Uterus (tissue), 3 donors: ENCODE measurements at regions not wholly inside any gene's neighbourhood (a gene's known extent, or its start where the extent isn't known, plus 50 kb on each side); places are given as distances from the start of the nearest gene placed in this dataset.
A peak's percentile ranks its signal among the peaks of the same experiment; 100 is the strongest.

ENCODE experiments used
- DNase-seq, 2 donors: peaks; one replicate each; pipeline ENCODE4 v3.0.0-alpha.2; 2019 to 2020
- H3K27ac ChIP-seq, 2 donors: fragments of 200-600 bp; sonication (generic); 1 replicate in 1 of 2; 2 replicates in 1 of 2; pipeline ENCODE4 v1.5.1; 2016 to 2018
- H3K27me3 ChIP-seq, 2 donors: fragments of 200-600 bp; sonication (generic); one replicate each; pipeline ENCODE4 v1.5.1; 2018 to 2019; ENCODE audit warnings: control low read depth in 1 of 2
- H3K36me3 ChIP-seq, 2 donors: fragments of 200-600 bp; sonication (generic); one replicate each; pipeline ENCODE4 v1.5.1; 2019; ENCODE audit warnings: control low read depth in 1 of 2
- H3K4me1 ChIP-seq, 2 donors: fragments of 200-600 bp; sonication (generic); one replicate each; pipeline ENCODE4 v1.5.1; 2018 to 2019; ENCODE audit warnings: control low read depth in 1 of 2
- H3K4me3 ChIP-seq, 2 donors: fragments of 200-600 bp; sonication (generic); 1 replicate in 1 of 2; 2 replicates in 1 of 2; pipeline ENCODE4 v1.5.1; 2018 to 2019; ENCODE audit warnings: mild to moderate bottlenecking in 1 of 2
- H3K9me3 ChIP-seq, 2 donors: fragments of 200-600 bp; sonication (generic); one replicate each; pipeline ENCODE4 v1.5.1; 2019; ENCODE audit warnings: control low read depth in 1 of 2
- CTCF ChIP-seq, 4 experiments: fragments of 200-600 bp in 2 of 4; fragments of 450-650 bp in 2 of 4; sonication (generic) in 2 of 4; IDR thresholded peaks; one replicate each; pipeline ENCODE4 v1.5.1; 2016 to 2019; ENCODE audit warnings: antibody characterized with exemption in 4 of 4, mild to moderate bottlenecking in 2 of 4, moderate library complexity in 1 of 4
- POLR2A ChIP-seq, 2 donors: fragments of 450-650 bp; IDR thresholded peaks; one replicate each; pipeline ENCODE4 v1.6.1; 2016; ENCODE audit warnings: antibody characterized with exemption in 2 of 2, mild to moderate bottlenecking in 1 of 2, moderate library complexity in 1 of 2
- intact Hi-C: fragments of 100-400 bp; cut with DNase I; formaldehyde crosslinking; loops from one replicate; pipeline ENCODE4 v1.15.1; 2023; ENCODE audit warnings: low total_unique reads
- donor health status: DM: yes; HTN: yes; CAD: no.

GRCh38 chr17:68753985-68754769, 153.0 kb upstream of the FAM20A start:
- Histone ChIP-seq H3K27ac (no peak overlapping the region), H3K9me3 (no peaks in the 10 kb centered on the region), H3K36me3 (no peaks in the 10 kb centered on the region), H3K4me3 (no peak overlapping the region), H3K27me3 (no peaks in the 10 kb centered on the region), H3K4me1 (peaks cover 0 to 3% of the 10 kb centered on the region in 2 donors)
- intact Hi-C loops, result loop anchor here (10.0 kb wide), 1 partner anchor 209 kb away; no protein-coding TSS in a partner anchor
- DNase-seq, result no peak
- TF ChIP-seq CTCF (IDR thresholded peaks at IDR 0.05) (no peak), POLR2A (IDR thresholded peaks at IDR 0.05) (no peak)

- no peak for DNase-seq
- TF ChIP-seq POLR2A (IDR thresholded peaks at IDR 0.05) (no peak), CTCF (IDR thresholded peaks at IDR 0.05) (no peak)
- H3K36me3 ChIP-seq, result no peaks in the 10 kb centered on the region
- H3K27me3 ChIP-seq, result no peaks in the 10 kb centered on the region
- H3K9me3 ChIP-seq, result peaks cover 0 to 5% of the 10 kb centered on the region in 2 donors
- H3K4me3 ChIP-seq, result no peak overlapping the region
- intact Hi-C loops, result loop anchor here (10.0 kb wide), 1 partner anchor 205 kb away; no protein-coding TSS in a partner anchor
- H3K4me1 ChIP-seq, result no peaks in the 10 kb centered on the region
- H3K27ac ChIP-seq, result peak overlapping the region; percentile 31 to 33
These were observed 149.0 kb upstream of the FAM20A start for GRCh38 chr17:68750208-68750562.

DNA sequence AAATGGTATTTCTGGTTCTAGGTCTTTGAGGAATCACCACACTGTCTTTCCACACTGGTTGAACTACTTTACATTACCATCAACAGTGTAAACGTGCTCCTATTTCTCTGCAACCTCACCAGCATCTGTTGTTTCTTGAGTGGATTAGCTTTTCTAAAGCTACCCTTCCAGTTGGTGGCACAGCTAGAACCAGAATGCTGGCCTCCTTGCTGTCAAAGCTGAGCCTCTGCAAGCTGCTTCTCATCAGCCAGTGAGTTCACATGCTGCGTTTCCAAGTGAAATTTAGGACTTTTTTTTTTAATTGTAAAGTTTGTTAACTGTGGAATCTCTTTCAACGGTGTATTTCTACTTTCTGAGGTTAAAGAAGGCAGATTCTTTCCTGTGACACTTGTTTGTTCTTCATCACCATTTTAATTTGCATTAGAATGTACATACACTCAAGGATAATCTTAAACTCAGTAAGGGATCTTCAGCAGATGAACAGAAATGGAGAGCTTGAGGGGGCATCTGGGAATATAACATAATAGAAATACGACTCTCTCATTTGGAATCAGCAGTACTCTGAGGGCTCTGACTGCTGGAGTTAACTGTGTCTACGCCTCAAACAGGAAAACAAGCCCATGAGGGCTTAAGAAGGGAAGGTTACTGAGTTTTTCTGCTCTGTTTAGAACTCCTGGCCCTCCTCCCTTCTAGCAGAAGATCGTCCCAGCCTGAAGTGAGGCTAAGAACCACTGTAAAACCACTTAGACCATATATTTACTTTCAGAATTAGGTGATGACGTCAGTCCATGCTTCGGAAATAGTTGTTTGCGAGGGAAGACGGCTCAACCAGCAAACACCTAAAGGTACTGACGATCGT, 148.4 kb upstream of the FAM20A start:
- no peak for DNase-seq
- Histone ChIP-seq H3K27me3 (no peaks in the 10 kb centered on the region), H3K4me3 (no peak overlapping the region), H3K4me1 (no peaks in the 10 kb centered on the region), H3K27ac (peak overlapping the region; percentile 31 to 33), H3K36me3 (no peaks in the 10 kb centered on the region), H3K9me3 (peaks cover 0 to 11% of the 10 kb centered on the region in 2 donors)
- TF ChIP-seq CTCF (IDR thresholded peaks at IDR 0.05), result no peak
- TF ChIP-seq POLR2A (IDR thresholded peaks at IDR 0.05), result no peak
- intact Hi-C loops, result loop anchor here (10.0 kb wide), 1 partner anchor 205 kb away; no protein-coding TSS in a partner anchor

DNA sequence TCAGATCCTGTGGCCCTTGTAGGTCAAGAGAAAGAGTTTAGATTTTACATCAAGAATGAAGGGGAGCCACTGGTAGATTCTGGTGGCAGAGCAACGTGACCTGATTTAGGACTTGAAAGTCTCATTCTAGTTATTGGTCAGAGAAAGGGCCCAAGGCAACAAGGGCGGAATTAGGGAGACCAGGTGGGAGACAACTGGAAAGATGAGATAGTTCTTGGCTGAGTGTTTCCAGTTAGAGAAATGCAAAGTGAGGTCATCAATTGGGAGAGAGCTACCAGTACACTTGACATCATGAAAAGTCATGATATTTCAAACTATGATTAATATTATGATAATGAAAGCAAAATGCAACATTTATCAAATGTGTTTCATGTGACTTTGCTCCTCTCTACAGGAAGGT, 147.2 kb upstream of the FAM20A start:
- H3K9me3 ChIP-seq, result peaks cover 0 to 11% of the 10 kb centered on the region in 2 donors
- TF ChIP-seq POLR2A (IDR thresholded peaks at IDR 0.05), result no peak
- no peak for TF ChIP-seq CTCF (IDR thresholded peaks at IDR 0.05)
- intact Hi-C loops, result no loop called here

More for the DNA sequence above, 147.2 kb upstream of the FAM20A start:
- no peaks in the 10 kb centered on the region for H3K4me1 ChIP-seq
- no peak overlapping the region for H3K4me3 ChIP-seq
- no peak overlapping the region for H3K27ac ChIP-seq
- no peaks in the 10 kb centered on the region for H3K36me3 ChIP-seq
- H3K27me3 ChIP-seq, result no peaks in the 10 kb centered on the region
- no peak for DNase-seq
